ENCODE measurements at regions not wholly inside any gene's neighbourhood (a gene's known extent, or its start where the extent isn't known, plus 50 kb on each side); places are given as distances from the start of the nearest gene placed in this dataset.
"Not testable (repeated sequence)": the region's sequence is repeated elsewhere in the genome, so short reads cannot be mapped to it uniquely, and the experiment has no call there.

- no peak overlapping the region for H3K4me2 ChIP-seq (ENCODE audit: low read depth, low read length)
- no peak overlapping the region for H3K4me3 ChIP-seq (ENCODE audit: low read length)
- no peaks in the 10 kb centered on the region for H3K4me1 ChIP-seq (ENCODE audit: low read length)
- H2AFZ ChIP-seq (ENCODE audit: low read length), result no peak overlapping the region
- H3F3A ChIP-seq (ENCODE audit: insufficient read depth, low read length), result no peaks in the 10 kb centered on the region
- H3K9ac ChIP-seq (ENCODE audit: low read length), result no peak overlapping the region
- H3K36me3 ChIP-seq (replicated peaks; ENCODE audit: insufficient read depth, low read length), result no peaks in the 10 kb centered on the region
- H3K27me3 ChIP-seq (replicated peaks; ENCODE audit: insufficient read depth, low read length), result no peaks in the 10 kb centered on the region
- no peaks in the 10 kb centered on the region for H3K9me3 ChIP-seq (replicated peaks; ENCODE audit: insufficient read depth, low read length)
- no peaks in the 10 kb centered on the region for H3K79me2 ChIP-seq (ENCODE audit: low read length)
- no peaks in the 10 kb centered on the region for H3K9me2 ChIP-seq (replicated peaks; ENCODE audit: insufficient read depth, low read length)
- no peak overlapping the region for H3K27ac ChIP-seq (ENCODE audit: low read length)
- DNase-seq, result no peak
- no peaks in the 10 kb centered on the region for H4K20me1 ChIP-seq (ENCODE audit: insufficient read depth, low read length)
- TF ChIP-seq EZH2 (optimal IDR thresholded peaks at IDR 0.05; ENCODE audit: low read depth, low read length) (no peak), CTCF (IDR thresholded peaks at IDR 0.05; ENCODE audit: low read length) (no peak), EZH2phosphoT487 (IDR thresholded peaks at IDR 0.05; ENCODE audit: low read length) (no peak)
These were observed 232.4 kb downstream of the AEBP2 start for GRCh38 chr12:19671695-19672094.

GRCh38 chr12:19674437-19674836 lies 235.1 kb downstream of the AEBP2 start:
- Histone ChIP-seq H3K27ac (ENCODE audit: low read length) (no peak overlapping the region), H3K4me2 (ENCODE audit: low read depth, low read length) (no peak overlapping the region), H3K9me3 (replicated peaks; ENCODE audit: insufficient read depth, low read length) (no peaks in the 10 kb centered on the region), H3K4me3 (ENCODE audit: low read length) (no peak overlapping the region), H3K36me3 (replicated peaks; ENCODE audit: insufficient read depth, low read length) (no peaks in the 10 kb centered on the region), H3K9me2 (replicated peaks; ENCODE audit: insufficient read depth, low read length) (no peaks in the 10 kb centered on the region), H3K79me2 (ENCODE audit: low read length) (no peaks in the 10 kb centered on the region), H3K9ac (ENCODE audit: low read length) (no peak overlapping the region), H4K20me1 (ENCODE audit: insufficient read depth, low read length) (no peaks in the 10 kb centered on the region), H2AFZ (ENCODE audit: low read length) (no peak overlapping the region), H3K4me1 (ENCODE audit: low read length) (no peaks in the 10 kb centered on the region; the same call in 1 of the 2 replicates), H3K27me3 (replicated peaks; ENCODE audit: insufficient read depth, low read length) (no peaks in the 10 kb centered on the region), H3F3A (ENCODE audit: insufficient read depth, low read length) (0 out of 2 replicates have a peak, but pooled peaks cover 4% of the 10 kb centered on the region)
- TF ChIP-seq EZH2 (optimal IDR thresholded peaks at IDR 0.05; ENCODE audit: low read depth, low read length) (no peak), CTCF (IDR thresholded peaks at IDR 0.05; ENCODE audit: low read length) (no peak), EZH2phosphoT487 (IDR thresholded peaks at IDR 0.05; ENCODE audit: low read length) (no peak)
- DNase-seq, result no peak

- Histone ChIP-seq H3K9me3 (replicated peaks; ENCODE audit: insufficient read depth, low read length) (no peaks in the 10 kb centered on the region), H3K4me2 (ENCODE audit: low read depth, low read length) (no peak overlapping the region), H4K20me1 (ENCODE audit: insufficient read depth, low read length) (no peaks in the 10 kb centered on the region), H3K4me1 (ENCODE audit: low read length) (no peaks in the 10 kb centered on the region; the same call in 1 of the 2 replicates), H3K4me3 (ENCODE audit: low read length) (no peak overlapping the region), H3F3A (ENCODE audit: insufficient read depth, low read length) (0 out of 2 replicates have a peak, but pooled peaks cover 4% of the 10 kb centered on the region), H3K79me2 (ENCODE audit: low read length) (no peaks in the 10 kb centered on the region), H2AFZ (ENCODE audit: low read length) (no peak overlapping the region), H3K36me3 (replicated peaks; ENCODE audit: insufficient read depth, low read length) (no peaks in the 10 kb centered on the region), H3K27me3 (replicated peaks; ENCODE audit: insufficient read depth, low read length) (no peaks in the 10 kb centered on the region), H3K27ac (ENCODE audit: low read length) (no peak overlapping the region), H3K9ac (ENCODE audit: low read length) (no peak overlapping the region), H3K9me2 (replicated peaks; ENCODE audit: insufficient read depth, low read length) (no peaks in the 10 kb centered on the region)
- TF ChIP-seq CTCF (IDR thresholded peaks at IDR 0.05; ENCODE audit: low read length), result no peak
- TF ChIP-seq EZH2phosphoT487 (IDR thresholded peaks at IDR 0.05; ENCODE audit: low read length), result no peak
- no peak for TF ChIP-seq EZH2 (optimal IDR thresholded peaks at IDR 0.05; ENCODE audit: low read depth, low read length)
- DNase-seq, result peak; percentile 11
These were observed 236.1 kb downstream of the AEBP2 start for GRCh38 chr12:19675361-19675760.

- not testable (repeated sequence) for H3K9ac ChIP-seq (ENCODE audit: low read length); H3K9me3 ChIP-seq (replicated peaks; ENCODE audit: insufficient read depth, low read length); H3K4me1 ChIP-seq (ENCODE audit: low read length); H3K4me3 ChIP-seq (ENCODE audit: low read length); H3K79me2 ChIP-seq (ENCODE audit: low read length); H2AFZ ChIP-seq (ENCODE audit: low read length); H3K27me3 ChIP-seq (replicated peaks; ENCODE audit: insufficient read depth, low read length); H4K20me1 ChIP-seq (ENCODE audit: insufficient read depth, low read length); H3K27ac ChIP-seq (ENCODE audit: low read length); H3K9me2 ChIP-seq (replicated peaks; ENCODE audit: insufficient read depth, low read length); H3F3A ChIP-seq (ENCODE audit: insufficient read depth, low read length); H3K36me3 ChIP-seq (replicated peaks; ENCODE audit: insufficient read depth, low read length)
- DNase-seq, result peak; percentile 78
- peak overlapping the region; percentile 27; the same call in 1 of the 2 replicates for H3K4me2 ChIP-seq (ENCODE audit: low read depth, low read length)
These were observed 239.2 kb downstream of the AEBP2 start for GRCh38 chr12:19678501-19678900.
